ENCODE measurements at regions not wholly inside any gene's neighbourhood (a gene's known extent, or its start where the extent isn't known, plus 50 kb on each side); places are given as distances from the start of the nearest gene placed in this dataset.
A peak's percentile ranks its signal among the peaks of the same experiment; 100 is the strongest.

DNA sequence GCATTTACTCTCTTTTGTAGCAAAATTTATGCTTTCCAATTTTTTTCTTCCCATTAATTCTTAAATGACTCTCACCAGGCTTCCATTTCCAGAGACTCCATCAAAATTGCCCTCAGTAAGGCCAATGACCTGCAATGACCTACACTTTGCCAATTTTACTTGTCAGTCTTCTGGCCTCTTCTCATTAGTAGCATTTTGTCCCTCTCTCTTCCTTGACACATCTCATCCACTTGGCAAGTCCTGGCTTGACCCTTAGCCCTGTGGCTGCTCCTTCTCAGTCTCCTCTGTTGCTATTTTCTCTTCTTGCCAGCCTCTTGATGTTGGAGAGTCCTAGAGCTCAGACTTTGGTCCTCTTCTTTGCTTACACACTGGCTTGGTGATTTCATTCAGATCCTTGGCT lies 166.1 kb upstream of the MTPN start:
- H3K27me3 ChIP-seq (ENCODE audit: low read depth) = no peaks in the 10 kb centered on the region
- H3K4me3 ChIP-seq = no peak overlapping the region
- no peak for DNase-seq
- ATAC-seq = no peak
- H3K36me3 ChIP-seq = no peaks in the 10 kb centered on the region
- TF ChIP-seq, protein P1, sequence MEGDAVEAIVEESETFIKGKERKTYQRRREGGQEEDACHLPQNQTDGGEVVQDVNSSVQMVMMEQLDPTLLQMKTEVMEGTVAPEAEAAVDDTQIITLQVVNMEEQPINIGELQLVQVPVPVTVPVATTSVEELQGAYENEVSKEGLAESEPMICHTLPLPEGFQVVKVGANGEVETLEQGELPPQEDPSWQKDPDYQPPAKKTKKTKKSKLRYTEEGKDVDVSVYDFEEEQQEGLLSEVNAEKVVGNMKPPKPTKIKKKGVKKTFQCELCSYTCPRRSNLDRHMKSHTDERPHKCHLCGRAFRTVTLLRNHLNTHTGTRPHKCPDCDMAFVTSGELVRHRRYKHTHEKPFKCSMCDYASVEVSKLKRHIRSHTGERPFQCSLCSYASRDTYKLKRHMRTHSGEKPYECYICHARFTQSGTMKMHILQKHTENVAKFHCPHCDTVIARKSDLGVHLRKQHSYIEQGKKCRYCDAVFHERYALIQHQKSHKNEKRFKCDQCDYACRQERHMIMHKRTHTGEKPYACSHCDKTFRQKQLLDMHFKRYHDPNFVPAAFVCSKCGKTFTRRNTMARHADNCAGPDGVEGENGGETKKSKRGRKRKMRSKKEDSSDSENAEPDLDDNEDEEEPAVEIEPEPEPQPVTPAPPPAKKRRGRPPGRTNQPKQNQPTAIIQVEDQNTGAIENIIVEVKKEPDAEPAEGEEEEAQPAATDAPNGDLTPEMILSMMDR (IDR thresholded peaks at IDR 0.05) = no peak
- no peaks in the 10 kb centered on the region for H3K9me3 ChIP-seq
- H3K27ac ChIP-seq = no peak overlapping the region
- intact Hi-C loops (cut with DNase I) = no loop called here
- no peaks in the 10 kb centered on the region for H3K4me1 ChIP-seq

DNA sequence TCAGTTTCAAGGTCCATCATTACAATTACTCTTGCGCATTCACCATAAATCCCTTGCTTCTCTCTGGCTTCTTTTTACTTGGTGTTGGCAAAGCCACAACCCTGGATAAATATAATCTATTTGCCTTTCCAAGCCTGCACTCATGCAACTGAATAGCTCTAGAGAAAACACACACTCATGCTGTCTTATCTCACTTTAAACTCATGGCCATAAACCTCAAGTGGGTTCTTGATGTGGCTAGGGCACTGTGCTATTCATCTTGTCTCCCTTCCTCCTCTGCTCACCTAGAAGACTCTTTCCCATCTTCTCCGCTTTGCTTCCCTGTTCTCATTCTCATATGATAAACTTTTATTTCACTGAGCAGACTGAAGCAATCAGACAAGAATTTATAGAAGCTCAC lies 165.4 kb upstream of the MTPN start:
- H3K4me1 ChIP-seq = no peaks in the 10 kb centered on the region
- H3K9me3 ChIP-seq = no peaks in the 10 kb centered on the region
- TF ChIP-seq, protein P1 (IDR thresholded peaks at IDR 0.05) = no peak
- ATAC-seq (peak in 1 of 2 donors; percentile 73), DNase-seq (no peak)
- H3K36me3 ChIP-seq = no peaks in the 10 kb centered on the region
- no peak overlapping the region for H3K4me3 ChIP-seq
- no peak overlapping the region for H3K27ac ChIP-seq
- no peaks in the 10 kb centered on the region for H3K27me3 ChIP-seq (ENCODE audit: low read depth)
- intact Hi-C loops (cut with DNase I) = no loop called here

GRCh38 chr7:136140469-136140868 lies 163.3 kb upstream of the MTPN start:
- H3K9me3 ChIP-seq = no peaks in the 10 kb centered on the region
- intact Hi-C loops (cut with DNase I) = no loop called here
- no peaks in the 10 kb centered on the region for H3K4me1 ChIP-seq
- H3K27ac ChIP-seq = no peak overlapping the region
- TF ChIP-seq, protein P1 (IDR thresholded peaks at IDR 0.05) = no peak
- DNase-seq (no peak), ATAC-seq (no peak)
- H3K27me3 ChIP-seq (ENCODE audit: low read depth) = no peaks in the 10 kb centered on the region
- H3K36me3 ChIP-seq = no peaks in the 10 kb centered on the region
- no peak overlapping the region for H3K4me3 ChIP-seq

DNA sequence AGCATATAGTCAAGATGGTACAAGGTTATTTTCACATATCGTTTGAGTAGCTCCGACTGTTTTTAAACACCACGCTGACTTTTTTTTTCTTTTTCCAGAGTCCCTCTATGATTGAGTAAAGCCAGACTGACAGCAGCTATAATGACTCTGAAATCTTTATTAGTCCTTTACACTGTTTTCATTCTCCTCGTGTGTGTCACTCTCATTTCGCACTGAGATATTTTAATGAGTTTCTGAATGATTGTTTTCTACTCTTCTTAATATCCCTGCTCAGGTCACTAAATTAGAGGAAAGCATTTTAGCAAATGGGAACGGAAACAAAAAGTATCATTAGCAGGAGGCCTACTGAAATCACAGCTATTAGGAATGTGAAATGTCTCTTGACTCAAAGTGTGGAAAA lies 162.3 kb upstream of the MTPN start:
- ATAC-seq = no peak
- intact Hi-C loops (cut with DNase I) = no loop called here
- TF ChIP-seq, protein P1 (IDR thresholded peaks at IDR 0.05) = no peak

GRCh38 chr7:136138991-136139390 lies 161.8 kb upstream of the MTPN start:
- H3K36me3 ChIP-seq = no peaks in the 10 kb centered on the region
- H3K4me3 ChIP-seq = no peak overlapping the region
- ATAC-seq (no peak), DNase-seq (no peak)
- intact Hi-C loops (cut with DNase I) = no loop called here
- no peak overlapping the region for H3K27ac ChIP-seq
- no peaks in the 10 kb centered on the region for H3K27me3 ChIP-seq (ENCODE audit: low read depth)
- TF ChIP-seq, protein P1 (IDR thresholded peaks at IDR 0.05) = no peak
- H3K9me3 ChIP-seq = no peaks in the 10 kb centered on the region
- no peaks in the 10 kb centered on the region for H3K4me1 ChIP-seq

More for the DNA sequence above, 162.3 kb upstream of the MTPN start:
- Histone ChIP-seq H3K4me1 (no peaks in the 10 kb centered on the region), H3K27me3 (ENCODE audit: low read depth) (no peaks in the 10 kb centered on the region), H3K36me3 (no peaks in the 10 kb centered on the region), H3K4me3 (no peak overlapping the region), H3K9me3 (no peaks in the 10 kb centered on the region), H3K27ac (no peak overlapping the region)
- no peak for DNase-seq

DNA sequence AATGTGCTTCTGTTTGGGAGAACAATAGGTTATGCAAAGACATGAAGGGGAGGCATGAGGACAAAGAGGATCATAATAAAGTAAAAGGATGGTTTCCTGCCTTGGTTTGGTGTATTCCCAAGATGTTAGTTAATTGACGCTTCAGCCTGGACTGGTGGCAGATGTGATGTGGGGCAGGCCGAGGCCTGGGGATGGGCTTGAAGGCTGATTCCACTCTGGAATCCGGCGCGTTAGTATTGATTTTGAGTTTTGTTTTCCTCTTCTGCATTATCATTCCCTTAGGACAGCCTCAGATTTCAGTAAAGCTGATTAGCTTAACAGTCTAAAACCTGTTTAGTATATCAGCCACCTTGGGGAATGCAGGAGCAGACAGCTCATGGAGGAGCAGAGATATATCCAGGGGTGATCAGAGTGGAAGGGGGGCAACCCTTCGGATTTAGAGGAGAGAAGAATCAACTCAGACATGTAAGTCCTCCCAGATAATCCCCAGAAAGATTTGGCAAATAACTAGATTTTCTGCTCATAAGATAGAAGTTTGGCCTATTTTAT lies 159.8 kb upstream of the MTPN start:
- no peak overlapping the region for H3K27ac ChIP-seq
- intact Hi-C loops (cut with DNase I) = no loop called here
- no peaks in the 10 kb centered on the region for H3K9me3 ChIP-seq
- no peak for ATAC-seq
- no peaks in the 10 kb centered on the region for H3K4me1 ChIP-seq
- H3K4me3 ChIP-seq = no peak overlapping the region
- H3K27me3 ChIP-seq (ENCODE audit: low read depth) = no peaks in the 10 kb centered on the region
- H3K36me3 ChIP-seq = no peaks in the 10 kb centered on the region
- TF ChIP-seq, protein P1 (IDR thresholded peaks at IDR 0.05) = no peak
- no peak for DNase-seq
